Islet of Langerhans (tissue), 1 donor: ENCODE measurements at regions not wholly inside any gene's neighbourhood (a gene's known extent, or its start where the extent isn't known, plus 50 kb on each side); places are given as distances from the start of the nearest gene placed in this dataset.
A peak's percentile ranks its signal among the peaks of the same experiment; 100 is the strongest.
"Not testable (repeated sequence)": the region's sequence is repeated elsewhere in the genome, so short reads cannot be mapped to it uniquely, and the experiment has no call there.

ENCODE experiments used
- FAIRE-seq: peaks from one replicate; lab custom pipeline; 2011; peaks lifted over from hg19 to GRCh38; lab: Jason Lieb, UNC

DNA sequence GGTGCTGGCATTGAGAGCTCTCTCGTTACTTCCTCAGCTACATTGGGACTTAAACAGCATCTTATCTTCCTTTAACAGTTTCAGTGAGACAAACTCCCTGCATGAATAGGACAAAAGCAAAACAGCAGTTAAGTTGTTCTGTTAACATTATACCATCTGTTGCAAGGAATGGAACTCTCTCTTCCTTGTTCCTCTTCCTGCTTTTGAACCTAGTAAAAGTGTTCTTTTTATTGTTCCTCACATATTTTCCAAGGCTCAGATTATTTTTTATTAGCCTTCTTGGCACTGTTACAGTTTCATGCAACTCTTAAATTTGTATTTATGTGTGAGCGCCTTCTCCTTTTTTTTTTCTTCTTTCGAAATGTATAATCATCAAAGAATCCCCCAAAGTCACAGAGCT, 202.6 kb upstream of the UFM1 start:
- no peak for FAIRE-seq

DNA sequence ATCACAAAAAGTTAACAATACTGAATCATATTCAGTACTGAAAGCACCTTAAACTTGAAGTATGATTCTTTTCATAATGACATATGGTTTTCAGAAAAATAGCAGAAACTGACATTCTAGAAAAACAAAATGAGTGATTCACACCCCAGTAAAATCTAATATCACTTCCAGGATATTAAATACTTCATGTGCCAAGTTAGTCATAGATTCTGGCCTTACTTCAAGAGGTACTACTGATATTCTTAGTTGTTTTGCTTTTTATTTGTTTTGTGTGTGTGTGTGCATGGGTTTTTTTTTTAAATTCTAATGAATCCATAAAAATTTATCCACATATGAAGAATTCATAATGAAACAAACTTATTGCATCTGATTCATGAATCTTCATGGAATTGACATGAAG, 207.9 kb upstream of the UFM1 start:
- FAIRE-seq, result no peak

DNA sequence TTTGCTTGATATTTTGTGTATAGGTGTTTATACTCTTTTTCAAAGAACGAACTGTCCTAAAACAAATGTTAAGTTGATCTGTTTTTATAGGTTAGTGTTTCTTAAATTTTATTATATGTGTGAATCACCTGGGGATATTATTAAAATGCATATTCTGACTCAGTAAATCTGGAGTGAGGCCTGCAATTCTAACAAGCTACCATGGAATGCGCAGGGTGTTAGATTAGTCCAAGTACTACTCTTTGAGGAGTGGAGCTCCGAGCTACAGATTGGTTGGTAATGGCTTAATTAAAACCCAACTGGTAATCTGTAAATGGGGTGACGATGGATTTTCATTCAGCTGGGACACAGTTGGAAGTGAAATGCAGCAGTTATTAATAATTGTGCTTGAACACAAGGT, 214.1 kb upstream of the UFM1 start:
- FAIRE-seq, result no peak

DNA sequence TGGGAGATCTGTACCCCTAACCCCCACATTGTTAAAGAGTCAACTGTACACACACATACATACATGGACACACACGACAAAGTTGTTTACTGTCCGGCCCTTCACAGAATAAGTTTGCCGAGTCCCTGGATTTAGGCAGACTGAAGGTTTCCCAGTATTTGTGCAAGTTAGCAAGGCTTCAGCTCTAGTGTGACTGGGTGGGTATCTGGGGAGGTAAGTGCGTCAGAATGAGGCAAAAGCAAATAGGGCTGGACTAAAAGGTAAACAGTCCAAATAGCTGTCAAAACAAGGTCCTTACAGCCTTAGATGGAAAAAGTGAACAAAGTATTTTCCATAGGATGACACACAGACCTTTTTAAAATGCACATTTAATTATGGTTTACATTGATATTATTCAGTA, 228.4 kb upstream of the UFM1 start:
- no peak for FAIRE-seq

DNA sequence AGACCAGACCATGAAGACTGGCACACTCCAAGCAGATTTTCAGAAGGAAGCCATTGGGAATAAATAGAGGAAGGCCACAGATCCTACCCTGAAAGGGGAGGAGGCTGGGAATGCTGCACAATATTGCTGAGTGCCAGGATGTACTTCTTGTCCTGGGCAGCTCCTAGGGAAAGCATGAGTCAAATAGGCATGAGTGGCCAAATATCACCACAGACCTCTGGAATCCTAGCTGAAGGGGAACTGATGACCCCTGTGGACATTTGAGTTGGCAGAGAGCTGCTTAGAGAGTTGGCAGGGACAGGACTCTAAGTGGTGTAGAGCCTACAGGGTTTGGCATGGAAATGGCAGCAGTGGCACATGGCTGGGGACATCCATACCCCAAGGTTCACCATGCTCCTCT, 234.3 kb upstream of the TRPC4 start:
- no peak for FAIRE-seq

DNA sequence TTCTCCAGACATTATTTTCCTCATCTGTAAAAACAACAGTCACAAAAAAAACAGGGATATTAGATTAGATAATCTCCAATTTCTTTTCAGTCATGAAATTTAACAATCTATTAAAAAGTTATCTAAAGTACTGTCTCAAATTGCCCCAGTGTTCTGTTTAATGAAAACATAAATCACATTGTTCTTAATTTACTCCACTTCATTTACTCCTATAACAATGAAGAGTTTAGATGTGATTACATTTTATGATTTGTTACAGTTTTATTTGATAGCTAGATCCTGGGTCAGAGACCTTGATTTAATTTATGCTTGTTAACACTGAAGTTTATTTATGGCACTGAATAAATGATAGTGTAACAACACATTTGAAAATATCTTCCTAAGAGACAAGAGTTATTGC, 230.2 kb upstream of the TRPC4 start:
- FAIRE-seq, result no peak

DNA sequence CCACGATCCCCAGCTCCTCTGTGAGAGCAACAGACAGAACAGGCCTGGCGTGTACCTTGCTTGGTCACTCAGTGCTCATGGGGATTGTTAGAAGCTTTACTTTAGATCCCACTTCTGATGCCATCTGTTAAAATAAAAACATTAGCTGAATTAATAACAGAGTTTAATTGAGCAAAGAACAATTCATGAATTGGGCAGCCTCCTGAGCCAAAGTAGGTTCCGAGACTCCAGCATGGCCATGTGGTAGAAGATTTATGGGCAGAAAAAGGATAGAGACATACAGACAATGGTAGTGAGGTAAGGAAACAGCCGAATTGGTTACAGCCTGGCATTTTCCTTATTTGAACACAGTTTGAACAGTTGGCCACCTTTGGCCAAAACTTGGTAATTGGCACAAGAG, 223.9 kb upstream of the TRPC4 start:
- no peak for FAIRE-seq

DNA sequence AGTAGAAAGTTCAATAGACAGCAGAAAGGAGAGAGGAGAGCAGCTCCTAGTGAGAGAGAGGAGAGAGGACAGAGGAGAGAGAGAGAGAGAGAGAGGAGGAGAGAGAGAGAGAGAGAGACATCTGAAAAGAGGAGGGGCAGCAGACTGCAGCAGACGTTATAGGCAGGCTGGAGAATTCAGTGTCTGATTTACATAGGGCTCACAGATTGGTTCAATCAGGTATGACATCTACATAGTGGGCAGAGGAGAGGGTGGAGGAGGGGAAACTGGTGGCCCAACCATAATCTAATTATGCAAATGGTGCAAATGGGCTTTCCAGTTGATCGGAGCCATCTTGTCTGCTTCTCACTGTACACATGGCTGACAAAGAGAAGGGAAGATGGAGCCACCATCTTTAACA, 221.3 kb upstream of the TRPC4 start:
- FAIRE-seq, result no peak

DNA sequence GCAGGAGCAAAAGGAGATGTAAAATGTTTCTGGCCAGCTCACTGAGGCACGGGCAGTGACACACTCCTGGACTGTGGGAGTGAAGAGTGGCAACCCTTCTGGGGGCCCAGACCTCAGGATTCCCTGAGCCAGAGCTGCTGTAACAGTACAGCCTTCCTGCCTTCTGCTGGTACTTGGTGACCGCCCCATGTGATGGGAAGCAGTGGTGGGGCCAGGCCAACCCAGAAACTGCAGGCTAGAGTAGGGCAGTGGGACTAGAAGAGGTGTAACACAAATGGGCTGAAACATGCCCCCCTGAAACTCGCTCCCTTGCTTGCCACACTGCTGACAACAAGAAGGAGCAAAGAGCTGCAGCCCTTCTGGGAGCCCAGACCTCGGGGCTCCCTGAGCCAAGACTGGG, 217.1 kb upstream of the TRPC4 start:
- no peak for FAIRE-seq

DNA sequence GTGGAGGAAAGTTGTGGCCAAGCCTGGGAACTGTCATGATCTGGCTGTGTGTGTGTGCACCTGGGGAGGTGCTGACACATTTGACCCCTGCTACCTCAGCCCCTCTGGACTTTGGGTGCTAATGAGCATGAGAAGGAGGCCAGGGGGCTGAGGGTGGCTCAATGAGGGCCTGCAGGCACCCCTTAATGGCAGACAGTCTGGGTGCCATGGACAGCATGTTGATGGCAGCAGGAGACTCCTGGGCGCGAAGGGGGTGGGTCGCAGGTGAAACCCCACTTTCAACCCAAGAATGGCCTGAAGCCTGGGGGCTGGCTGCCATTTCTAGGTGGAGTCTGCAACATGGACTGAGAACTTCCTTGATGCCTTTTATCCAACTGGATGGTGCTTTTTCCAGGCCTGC, 216.4 kb upstream of the TRPC4 start:
- no peak for FAIRE-seq

DNA sequence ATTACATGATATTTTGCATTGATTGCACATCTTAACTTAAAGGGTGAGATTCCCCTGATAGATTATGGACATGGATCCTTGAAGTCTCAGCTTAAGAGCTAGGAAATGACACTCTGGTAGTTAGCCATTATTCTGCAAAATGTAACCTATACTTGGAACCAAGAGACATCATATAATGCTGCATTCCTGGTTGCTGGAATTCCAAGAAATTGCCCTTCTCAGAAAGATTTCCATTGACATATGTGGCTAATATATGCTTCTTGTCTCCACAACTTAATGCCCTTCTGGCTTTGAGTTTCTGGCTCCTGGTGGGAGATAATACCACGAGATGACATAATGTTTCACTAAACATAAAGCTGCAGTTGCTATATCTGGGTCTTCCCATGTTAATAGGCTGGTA, 204.4 kb upstream of the TRPC4 start:
- no peak for FAIRE-seq

DNA sequence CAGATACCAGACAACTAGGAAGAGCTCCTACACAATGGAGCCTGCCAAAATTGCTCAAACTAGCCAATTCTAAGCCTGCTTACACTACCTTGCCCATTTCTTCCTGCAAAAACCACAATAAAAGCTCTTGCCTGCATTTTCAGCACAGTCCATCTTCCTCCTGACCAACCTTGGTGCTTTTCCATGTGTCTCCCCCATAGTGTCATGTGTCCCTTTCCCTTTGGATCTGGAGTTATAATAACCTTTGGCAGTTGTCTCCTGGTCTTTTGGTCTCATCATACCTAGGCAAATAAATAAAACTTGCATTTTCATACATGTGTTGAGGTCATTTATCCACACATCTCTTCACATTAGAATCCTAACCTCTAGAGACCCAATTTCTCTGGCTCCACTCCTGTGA, 203.1 kb upstream of the TRPC4 start:
- no peak for FAIRE-seq

DNA sequence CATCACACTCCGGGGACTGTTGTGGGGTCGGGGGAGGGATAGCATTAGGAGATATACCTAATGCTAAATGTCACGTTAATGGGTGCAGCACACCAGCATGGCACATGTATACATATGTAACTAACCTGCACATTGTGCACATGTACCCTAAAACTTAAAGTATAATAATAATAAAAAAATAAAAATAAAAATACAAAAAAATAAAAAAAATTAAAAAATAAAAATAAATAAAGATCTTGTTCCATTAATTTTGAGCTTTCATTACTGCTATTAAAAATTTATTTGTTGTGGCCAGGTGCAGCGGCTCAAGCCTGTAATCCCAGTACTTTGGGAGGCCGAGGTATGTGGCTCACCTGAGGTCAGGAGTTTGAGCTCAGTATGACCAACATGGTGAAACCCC, 201.8 kb upstream of the TRPC4 start:
- not testable (repeated sequence) for FAIRE-seq

DNA sequence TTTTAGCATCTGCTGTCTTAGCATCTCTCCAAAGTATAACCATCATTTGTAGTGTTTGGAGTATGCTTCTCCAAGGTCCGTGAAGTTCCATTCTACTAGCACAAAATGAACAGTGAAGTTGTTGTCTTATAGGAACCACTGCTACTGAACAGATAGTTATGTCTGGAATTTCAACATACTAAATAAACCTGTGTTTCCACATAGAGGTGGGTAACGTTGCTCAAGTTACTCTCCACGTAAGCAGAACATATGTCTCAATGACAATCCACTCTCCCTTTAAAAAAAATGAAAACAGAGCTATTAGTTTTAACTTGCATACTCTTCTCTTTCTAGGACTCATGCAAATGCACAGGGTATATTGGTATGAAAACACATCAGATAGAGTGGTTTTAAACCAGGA, 184.3 kb upstream of the TRPC4 start:
- FAIRE-seq, result no peak

DNA sequence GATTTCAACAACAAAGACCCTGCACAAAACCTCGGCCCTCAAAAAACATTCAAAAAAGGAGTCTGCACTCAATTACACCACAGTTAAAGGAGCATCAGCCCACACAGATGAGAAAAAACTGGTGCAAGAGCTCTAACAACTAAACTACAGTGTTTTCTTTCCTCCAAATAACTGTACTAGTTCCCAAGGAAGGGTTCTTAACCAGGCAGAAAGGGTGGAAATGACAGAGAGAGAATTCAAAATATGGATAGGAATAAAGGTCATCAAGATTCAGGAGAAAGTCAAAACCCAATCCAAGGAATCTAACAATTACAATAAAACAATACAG, 176.4 kb upstream of the TRPC4 start:
- FAIRE-seq, result no peak

DNA sequence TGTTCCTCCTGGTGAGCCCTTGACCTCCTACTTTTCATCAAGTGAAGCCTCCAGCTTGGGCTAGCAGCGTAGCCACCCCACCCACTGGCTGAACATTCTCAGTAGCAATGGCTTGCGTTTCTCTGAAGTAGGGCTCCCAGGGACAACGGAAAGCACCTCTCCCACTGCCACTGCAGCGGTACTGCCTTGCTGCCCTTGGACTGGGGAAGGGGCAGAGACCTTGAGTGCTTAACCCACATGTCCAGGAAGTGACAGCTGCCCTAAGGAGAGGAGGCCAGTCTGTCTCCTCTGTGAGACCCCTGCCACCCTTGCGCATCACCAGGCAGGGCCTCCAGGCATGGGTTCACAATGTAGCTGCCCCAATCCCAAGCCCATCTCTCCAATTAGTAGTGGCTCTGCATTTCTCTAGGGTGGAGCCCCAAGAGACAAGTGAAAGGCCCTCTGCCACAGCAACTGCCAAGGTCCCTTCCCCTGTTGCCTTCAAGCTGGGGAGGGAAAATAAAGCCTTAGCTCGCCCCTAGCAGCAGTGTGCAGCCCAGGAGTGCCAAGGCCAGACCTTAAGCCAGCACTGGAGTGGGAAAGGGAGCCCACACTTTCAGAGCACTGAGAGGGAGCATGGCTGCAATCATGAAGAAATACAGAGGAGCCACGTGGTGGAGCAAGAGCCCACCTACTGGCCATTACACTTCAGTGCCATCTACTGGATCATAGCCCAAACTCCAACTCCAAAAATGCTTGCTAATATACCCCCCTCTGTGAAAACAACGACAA, 175.9 kb upstream of the TRPC4 start:
- FAIRE-seq, result no peak

DNA sequence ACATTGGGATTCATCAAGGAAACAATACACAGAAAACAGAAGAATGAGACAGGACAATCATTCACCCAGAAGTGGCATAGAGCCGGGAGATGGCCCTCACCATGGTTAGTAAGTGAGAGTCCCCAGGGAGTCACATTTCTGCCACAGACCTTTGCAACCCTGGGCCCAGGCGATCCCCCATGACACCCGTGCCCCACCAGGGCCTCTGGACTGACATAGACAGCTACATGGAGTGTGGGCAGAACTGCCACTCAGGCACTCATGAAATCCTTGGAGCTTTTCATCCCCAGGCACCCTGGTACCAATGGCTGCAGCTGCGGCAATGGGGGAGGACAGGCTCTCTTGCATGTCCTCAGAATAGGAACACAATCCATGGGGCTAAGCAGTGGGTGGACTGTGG, 174.5 kb upstream of the TRPC4 start:
- FAIRE-seq, result no peak

DNA sequence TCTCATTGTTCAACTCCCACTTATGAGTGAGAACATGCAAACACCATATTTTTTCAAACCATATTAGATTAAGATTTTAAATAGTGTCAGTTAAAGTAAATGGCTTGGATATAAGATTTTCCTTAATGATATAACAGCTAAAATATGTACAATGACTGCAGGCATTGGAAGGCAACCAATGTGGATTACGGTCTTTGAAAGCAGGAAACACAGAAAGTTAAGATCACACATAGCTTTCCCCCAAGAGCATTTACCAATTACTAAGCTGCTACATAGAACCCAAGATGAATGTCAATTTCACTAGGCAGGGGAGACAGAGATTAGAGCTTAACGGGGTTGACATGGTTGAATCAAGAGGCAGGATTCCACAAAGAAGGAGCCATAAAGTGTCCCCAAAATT, 173.2 kb upstream of the TRPC4 start:
- no peak for FAIRE-seq

DNA sequence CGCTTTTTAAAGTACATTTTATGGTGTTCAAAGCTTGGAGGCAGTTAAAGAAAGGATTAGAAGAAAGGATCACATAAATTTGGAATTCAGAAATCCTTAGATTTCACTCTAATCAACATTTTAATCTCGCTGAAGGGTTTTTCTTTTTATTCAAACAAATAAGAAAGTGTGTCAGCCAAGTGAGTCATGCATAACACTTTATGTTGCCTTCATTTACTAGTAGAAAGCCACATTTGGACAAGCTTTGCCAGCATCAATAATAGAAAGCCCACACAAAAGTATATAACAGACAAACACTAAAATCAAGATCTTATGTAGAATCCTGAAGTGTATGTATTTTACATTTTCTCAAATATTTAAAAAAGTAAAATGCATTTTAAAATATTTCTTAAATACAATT, 154.9 kb upstream of the TRPC4 start:
- FAIRE-seq, result peak; percentile 38

DNA sequence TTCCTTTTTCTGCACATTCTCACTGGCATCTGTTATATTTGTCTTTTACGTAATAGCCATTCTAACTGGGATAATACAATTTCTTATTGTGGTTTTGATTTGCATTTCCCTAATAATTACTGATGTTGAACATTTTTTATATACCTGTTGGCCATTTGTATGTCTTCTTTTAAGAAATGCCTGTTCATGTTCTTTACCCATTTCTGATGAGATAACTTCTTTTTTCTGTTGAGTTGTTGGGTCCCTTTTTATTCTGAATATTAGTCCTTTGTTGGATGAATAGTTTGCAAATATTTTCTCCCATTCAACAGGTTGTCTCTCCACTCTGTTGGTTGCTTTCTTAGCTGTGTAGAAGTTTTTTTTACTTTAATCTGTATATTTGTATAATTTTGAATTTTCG, 147.7 kb upstream of the TRPC4 start:
- FAIRE-seq, result no peak

DNA sequence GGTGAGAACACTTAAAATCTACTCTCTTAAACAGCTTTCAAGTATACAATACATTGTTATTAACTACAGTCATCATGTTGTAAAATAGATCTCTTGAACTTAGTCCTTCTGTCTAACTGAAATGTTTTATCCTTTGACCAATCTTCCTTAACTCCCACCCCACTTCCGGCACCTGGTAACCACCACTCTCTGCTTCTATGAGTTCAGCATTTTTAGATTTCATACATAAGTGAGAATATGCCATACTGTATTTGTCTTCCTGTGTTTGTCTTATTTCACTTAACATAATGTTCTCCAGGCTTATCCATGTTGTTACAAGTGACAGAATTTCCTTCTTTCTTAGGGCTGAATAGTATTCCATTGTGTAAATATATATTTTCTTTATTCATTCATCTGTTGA, 144.1 kb upstream of the TRPC4 start:
- FAIRE-seq, result no peak

DNA sequence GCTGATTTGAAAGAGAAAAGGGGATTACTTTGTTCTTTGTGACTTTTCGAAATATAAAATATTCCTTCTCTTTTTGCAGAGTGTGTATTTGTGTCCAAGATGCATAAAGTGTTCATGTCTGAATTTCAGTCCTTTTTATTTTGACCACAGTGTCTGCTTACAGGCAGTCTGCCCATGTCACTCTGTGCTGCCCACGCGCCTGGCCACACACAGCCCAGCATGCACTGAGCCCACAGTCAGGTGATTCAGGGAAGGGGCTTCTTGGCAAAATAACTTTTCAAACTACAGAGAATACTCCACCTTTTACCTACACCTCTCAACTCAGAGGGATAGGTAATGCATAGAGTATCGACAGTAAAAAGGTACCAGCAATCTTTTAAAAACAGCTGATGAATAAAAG, 142.5 kb upstream of the TRPC4 start:
- FAIRE-seq, result no peak

DNA sequence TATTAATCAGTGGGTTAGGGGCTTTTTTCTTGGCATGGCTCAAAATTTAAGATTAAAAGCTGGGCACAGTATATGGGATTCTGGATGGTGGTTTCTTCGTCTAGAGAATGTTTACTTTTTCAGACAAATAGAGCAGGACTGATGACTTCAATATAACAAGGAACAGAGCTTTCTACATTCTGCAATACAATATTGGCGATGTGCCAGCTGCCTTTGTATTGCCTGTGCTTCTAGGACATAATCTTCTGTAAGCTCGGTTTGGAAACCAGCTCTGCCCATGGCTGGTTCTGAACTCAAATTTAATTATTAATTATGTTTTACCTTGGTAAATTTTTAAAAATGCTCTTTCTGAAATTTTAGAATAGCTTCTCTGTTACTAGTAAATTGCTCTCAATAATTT, 139.1 kb upstream of the TRPC4 start:
- no peak for FAIRE-seq

DNA sequence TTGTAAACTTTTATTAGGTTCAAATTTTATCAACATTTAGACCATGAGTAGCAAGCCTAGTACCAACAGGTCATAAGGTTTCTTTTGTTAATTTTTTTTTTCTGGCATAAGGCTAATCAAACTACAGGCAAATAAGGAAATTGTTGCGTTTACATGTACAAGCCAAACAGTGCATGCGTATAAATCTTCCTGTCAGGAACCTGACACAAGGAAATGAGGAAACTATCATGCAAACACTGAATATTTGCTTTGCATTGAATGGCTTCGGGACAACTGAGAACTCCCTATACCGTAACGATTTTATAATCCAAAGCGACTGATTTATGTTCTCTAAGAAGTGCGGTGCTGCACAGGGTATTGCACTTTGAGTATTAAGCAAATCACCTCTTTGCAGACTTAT, 133.0 kb upstream of the TRPC4 start:
- FAIRE-seq, result no peak

DNA sequence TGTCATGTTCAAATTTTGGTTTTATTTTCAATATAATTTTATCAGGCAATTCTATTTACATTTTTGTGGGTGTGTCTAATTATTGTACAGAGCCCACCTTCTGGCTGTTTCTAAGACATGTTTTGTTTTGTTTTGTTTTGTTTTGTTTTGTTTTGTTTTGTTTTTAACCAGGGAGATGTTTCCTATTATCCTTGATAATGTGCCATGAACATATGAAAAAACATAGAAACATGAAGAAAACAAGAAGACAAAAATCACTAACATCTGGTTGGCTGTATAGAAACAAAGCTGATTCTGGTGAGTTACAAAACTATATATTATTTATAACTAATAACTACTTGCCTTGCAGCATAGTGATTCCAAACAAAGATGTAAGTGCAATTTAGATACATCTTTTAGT, 128.1 kb upstream of the TRPC4 start:
- no peak for FAIRE-seq
